Globus pallidus (tissue), 1 donor: ENCODE measurements at regions not wholly inside any gene's neighbourhood (a gene's known extent, or its start where the extent isn't known, plus 50 kb on each side); places are given as distances from the start of the nearest gene placed in this dataset.
A peak's percentile ranks its signal among the peaks of the same experiment; 100 is the strongest.

ENCODE experiments used
- DNase-seq: peaks from one replicate; pipeline ENCODE4 v3.0.0-alpha.2; 2015; ENCODE audit warnings: low spot score

GRCh38 chr6:19465760-19466159 lies 371.4 kb upstream of the ID4 start:
- DNase-seq: no peak

DNA sequence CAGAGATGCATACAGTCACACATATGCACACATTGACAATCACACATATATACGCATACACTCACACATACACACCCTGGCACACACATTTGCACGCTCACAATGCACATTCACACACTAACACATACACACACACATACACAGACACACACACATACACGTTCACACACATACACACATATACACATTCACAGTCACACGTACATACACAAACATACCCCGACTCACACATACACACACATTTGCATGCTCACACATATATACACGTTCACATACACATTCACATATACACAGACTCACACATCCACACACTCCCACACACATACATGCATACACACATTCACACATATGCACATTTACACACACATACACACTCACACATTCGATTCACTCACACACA lies 366.8 kb upstream of the ID4 start:
- DNase-seq: no peak

DNA sequence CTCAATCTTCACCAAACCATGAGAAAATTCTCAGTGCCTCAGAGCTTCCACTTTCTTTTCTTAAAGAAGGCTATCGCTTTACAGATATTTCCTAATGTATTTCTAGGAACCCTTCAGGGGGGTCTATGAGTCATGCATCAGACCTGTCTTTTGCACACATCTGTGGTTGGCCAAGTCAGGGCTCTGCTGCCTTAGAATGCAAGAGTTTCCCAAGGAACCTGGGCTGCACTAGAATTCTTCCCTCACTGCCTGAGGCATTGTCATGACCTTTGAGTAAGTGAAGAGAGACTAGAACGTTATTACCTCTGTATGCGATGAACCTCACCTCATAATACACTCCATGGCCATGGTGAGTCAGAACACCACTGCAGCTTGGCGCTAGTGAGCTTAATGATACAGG lies 365.0 kb upstream of the ID4 start:
- DNase-seq: no peak

- DNase-seq: no peak
Measured at GRCh38 chr6:19472850-19473249, 364.3 kb upstream of the ID4 start.

GRCh38 chr6:19477563-19477962 lies 359.6 kb upstream of the ID4 start:
- no peak for DNase-seq

- DNase-seq: no peak
Measured at GRCh38 chr6:19478273-19478672, 358.9 kb upstream of the ID4 start.

GRCh38 chr6:19478992-19479391 lies 358.2 kb upstream of the ID4 start:
- no peak for DNase-seq

- DNase-seq: no peak
Measured at GRCh38 chr6:19479551-19479950, 357.6 kb upstream of the ID4 start.

DNA sequence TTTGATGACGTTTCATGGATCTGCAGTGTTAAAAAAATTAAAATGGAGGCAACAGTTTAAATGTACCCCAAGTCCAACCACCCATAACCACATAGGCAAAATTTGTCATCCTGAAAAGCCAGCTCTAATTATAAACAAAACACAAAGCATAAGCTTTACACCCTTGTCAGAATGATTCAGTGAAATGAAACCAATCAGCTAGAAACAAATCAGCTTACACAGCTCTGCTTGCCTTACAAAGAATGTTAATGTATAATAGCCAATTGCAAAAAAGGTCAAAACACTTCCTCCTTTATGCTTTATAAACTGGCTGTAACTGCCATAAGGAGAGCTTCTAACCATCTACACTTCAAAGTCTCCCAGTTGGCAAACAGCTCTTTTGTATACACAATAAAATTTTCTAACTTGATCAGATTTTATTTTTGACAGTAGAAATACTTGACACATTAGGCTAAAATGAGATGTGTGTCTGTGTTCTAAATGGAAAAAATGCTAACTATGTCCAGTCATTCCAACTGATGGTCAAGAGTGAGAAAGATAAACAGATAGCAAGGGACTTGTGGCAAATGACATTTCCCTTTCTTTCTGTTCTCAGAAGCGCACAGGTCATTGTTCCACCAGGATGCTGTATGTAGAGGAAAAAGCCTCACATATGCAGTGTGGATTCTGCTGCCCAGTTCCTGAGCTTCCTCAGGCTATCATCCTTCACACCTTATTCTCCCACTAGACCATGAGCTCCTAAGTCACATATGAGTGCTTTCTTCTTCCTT lies 344.3 kb upstream of the ID4 start:
- no peak for DNase-seq

DNA sequence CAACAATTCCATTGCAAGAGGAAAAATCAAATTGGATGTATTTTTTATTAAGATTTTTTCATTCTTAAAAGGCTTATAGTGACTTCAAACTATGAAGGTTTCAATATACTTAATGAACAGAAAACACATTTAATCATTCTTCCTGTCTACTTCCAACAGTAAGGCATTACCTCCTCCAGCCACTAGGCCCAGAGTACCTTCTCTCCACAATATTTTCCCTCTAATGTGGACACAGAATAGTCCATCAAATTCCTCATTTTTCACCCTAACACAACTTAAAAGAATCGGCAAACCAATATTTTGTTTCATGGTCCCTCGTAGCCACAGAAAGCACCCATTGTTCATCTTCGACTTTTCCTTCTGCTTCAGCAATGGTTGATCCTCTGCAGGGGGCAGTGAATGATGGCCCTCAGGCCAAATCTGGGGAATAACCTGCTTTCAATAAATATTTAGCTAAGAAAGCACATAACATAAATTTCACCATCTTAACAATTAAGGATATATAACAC lies 335.4 kb upstream of the ID4 start:
- DNase-seq: no peak

DNA sequence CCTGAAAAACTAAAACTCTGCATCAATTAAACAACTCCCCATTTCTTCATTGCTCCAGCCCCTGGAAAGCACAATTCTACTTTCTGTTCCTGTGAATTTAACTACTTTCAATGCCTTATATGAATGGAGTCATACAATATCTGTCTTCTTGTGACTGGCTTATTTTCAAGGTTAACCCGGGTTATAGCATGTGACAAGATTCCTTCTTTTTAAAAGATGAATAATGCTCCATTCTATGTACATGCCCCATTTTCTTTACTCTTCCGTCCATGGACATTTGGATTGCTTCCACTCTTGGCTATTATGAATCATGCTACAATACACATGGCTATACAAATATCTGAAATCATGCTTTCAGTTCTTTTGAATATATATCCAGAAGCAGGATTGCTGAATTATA lies 334.9 kb upstream of the ID4 start:
- DNase-seq: no peak

GRCh38 chr6:19515939-19516338 lies 321.2 kb upstream of the ID4 start:
- DNase-seq: no peak

- DNase-seq: no peak
Measured at GRCh38 chr6:19519941-19520340, 317.2 kb upstream of the ID4 start.

DNA sequence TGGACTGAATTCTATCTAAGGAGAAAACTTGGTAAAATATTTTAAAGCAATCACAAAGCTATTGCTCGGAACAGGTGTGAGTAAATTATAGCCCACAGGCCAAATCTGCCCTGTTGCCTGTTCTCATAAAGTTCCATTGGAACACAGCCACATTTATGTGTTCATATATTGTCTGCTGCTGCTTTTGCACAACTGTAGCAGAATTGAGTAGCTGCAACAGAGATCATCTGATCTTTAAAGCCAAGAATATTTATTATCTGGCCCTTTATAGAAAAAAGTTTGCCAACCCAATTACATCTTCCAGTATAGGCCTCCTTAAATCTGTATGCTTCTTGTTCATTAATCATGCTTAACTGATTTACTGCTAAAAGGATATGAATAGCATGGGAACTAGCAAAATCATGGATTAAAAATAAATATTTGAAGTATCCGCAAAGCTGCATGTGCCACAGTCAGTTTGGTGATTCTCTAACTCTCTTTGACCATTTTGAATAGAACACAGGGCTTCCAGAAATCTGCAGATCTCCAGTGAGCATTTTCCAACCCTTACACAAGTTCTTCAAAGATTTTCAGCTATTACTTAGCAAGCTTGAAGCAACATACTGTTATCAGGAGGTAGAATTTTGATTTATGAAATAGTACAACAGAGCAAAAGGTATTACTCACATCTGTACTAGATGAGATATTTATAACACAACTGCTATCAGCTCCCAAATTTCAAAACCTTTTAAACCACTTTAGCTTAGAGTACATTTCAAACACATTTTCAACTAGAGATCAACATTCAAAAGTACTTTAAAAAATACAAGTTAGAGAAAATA lies 312.6 kb upstream of the ID4 start:
- DNase-seq: no peak

DNA sequence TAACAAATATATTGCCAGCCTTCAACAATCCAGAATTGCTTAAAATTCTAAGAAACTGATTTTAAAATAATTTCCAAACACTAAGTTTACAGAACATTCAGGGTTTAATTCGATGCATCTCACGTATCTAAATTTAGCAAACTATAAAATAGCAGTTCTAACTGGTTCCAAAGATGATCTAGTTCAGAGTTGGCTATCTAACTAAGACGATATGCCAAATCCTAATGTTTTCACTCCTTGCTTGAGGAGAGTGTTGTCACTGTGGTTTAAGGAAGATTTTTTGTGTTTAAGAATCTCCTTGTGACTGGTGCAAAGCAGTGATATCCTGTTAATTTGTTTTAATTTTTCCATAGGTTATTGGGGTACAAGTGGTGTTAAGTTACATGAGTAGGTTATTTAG lies 311.5 kb upstream of the ID4 start:
- DNase-seq: no peak

GRCh38 chr6:19530188-19530587 lies 307.0 kb upstream of the ID4 start:
- no peak for DNase-seq

- DNase-seq: peak; percentile 3
Measured at GRCh38 chr6:19535351-19535750, 301.8 kb upstream of the ID4 start.

- DNase-seq: no peak
Measured at GRCh38 chr6:19536838-19537237, 300.3 kb upstream of the ID4 start.

GRCh38 chr6:19538096-19538495 lies 299.1 kb upstream of the ID4 start:
- DNase-seq: no peak

DNA sequence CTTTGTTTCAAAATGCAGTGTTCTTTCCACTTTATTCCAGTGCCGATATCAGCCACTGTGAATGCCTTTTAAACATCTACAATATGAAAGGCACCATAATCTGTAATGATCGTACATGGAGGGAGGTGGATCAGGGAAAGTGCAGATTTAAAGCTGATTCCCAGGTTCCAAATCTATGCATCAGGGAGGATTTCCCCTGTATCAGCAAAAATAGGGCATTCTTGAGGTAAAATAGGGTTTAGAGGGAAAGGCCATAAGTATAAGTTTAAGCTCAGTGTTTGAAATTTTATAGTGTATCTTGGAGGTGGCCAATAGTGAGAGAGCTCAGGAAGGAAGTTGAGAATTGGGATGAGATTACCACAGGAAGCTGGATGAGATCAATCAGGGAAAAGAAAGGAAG lies 289.7 kb upstream of the ID4 start:
- no peak for DNase-seq

- DNase-seq: no peak
Measured at GRCh38 chr6:19549109-19549508, 288.1 kb upstream of the ID4 start.

DNA sequence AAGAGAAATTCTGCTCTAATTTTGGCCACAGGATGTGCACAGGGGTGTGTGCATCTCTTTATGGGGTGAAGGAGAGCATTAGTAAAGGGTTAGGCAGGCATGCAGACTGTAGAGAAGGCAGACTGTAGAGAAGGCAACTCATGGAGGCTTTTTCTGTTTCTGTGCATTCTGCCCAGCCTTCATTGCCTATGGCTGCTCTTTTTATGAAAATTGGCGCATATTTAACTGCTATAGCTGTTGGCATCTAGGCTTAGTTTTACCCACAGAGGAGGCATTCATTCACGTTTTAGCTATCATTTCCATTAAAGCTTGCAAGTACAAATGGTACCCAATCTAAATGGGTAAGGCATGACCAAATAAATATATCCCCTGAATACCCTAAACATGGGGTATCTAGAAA lies 286.8 kb upstream of the ID4 start:
- no peak for DNase-seq

- DNase-seq: no peak
Measured at GRCh38 chr6:19551611-19552010, 285.6 kb upstream of the ID4 start.
